Lower leg skin (tissue), 4 donors: ENCODE measurements at regions not wholly inside any gene's neighbourhood (a gene's known extent, or its start where the extent isn't known, plus 50 kb on each side); places are given as distances from the start of the nearest gene placed in this dataset.
"Not testable (repeated sequence)": the region's sequence is repeated elsewhere in the genome, so short reads cannot be mapped to it uniquely, and the experiment has no call there.

Experiments
- DNase-seq, 2 donors: peaks; one replicate each; pipeline ENCODE4 v3.0.0-alpha.2; 2019; ENCODE audit warnings: low spot score in 2 of 2
- H3K4me3 ChIP-seq: fragments of 200-600 bp; sonication (generic); 2 replicates; pipeline ENCODE4 v1.5.1; 2017; ENCODE audit warnings: mild to moderate bottlenecking, low read depth; ENCODE audit not compliant: poor library complexity, severe bottlenecking
- CTCF ChIP-seq, 3 donors: fragments of 450-650 bp; IDR thresholded peaks; one replicate each; pipeline ENCODE4 v1.5.1; 2016; ENCODE audit warnings: antibody characterized with exemption in 3 of 3, mild to moderate bottlenecking in 3 of 3, moderate library complexity in 2 of 3
- POLR2A ChIP-seq, 2 donors: fragments of 450-650 bp; IDR thresholded peaks; one replicate each; pipeline ENCODE4 v1.6.1; 2016 to 2017; ENCODE audit warnings: antibody characterized with exemption in 2 of 2, mild to moderate bottlenecking in 1 of 2, moderate library complexity in 1 of 2
- WGBS, 2 donors: methylation state at CpG; one replicate each; pipeline ENCODE4 v1.1.5; 2018; 5-methylcytosine and 5-hydroxymethylcytosine counted together
- intact Hi-C: fragments of 100-400 bp; cut with DNase I; formaldehyde crosslinking; loops from one replicate; pipeline ENCODE4 v1.15.0; 2023; ENCODE audit warnings: low total_unique reads

GRCh38 chr12:83613586-83614110 is 926.9 kb downstream of the TMTC2 start:
- no peak for TF ChIP-seq CTCF (IDR thresholded peaks at IDR 0.05)
- TF ChIP-seq POLR2A (IDR thresholded peaks at IDR 0.05), result no peak
- WGBS, 2 donors, result 41 to 58% methylated on average over 3 of the region's 3 CpGs
- DNase-seq, result no peak
- no peak overlapping the region for H3K4me3 ChIP-seq
- intact Hi-C loops, result no loop called here

- TF ChIP-seq CTCF (IDR thresholded peaks at IDR 0.05), result no peak
- TF ChIP-seq POLR2A (IDR thresholded peaks at IDR 0.05), result no peak
- 76 to 77% methylated on average over 1 of the region's 1 CpG for WGBS, 2 donors
- intact Hi-C loops, result no loop called here
- no peak for DNase-seq
- no peak overlapping the region for H3K4me3 ChIP-seq
Observed at GRCh38 chr12:83603106-83603505, 916.4 kb downstream of the TMTC2 start.

GRCh38 chr12:83575326-83575725 is 888.6 kb downstream of the TMTC2 start:
- H3K4me3 ChIP-seq, result no peak overlapping the region
- TF ChIP-seq CTCF (IDR thresholded peaks at IDR 0.05) (no peak), POLR2A (IDR thresholded peaks at IDR 0.05) (no peak)
- 73 to 76% methylated on average over 3 of the region's 3 CpGs for WGBS, 2 donors
- intact Hi-C loops, result no loop called here
- no peak for DNase-seq

GRCh38 chr12:83574142-83574541 is 887.4 kb downstream of the TMTC2 start:
- DNase-seq, result no peak
- intact Hi-C loops, result no loop called here
- WGBS, 2 donors, result 80 to 86% methylated on average over 2 of the region's 2 CpGs
- TF ChIP-seq POLR2A (IDR thresholded peaks at IDR 0.05) (no peak), CTCF (IDR thresholded peaks at IDR 0.05) (no peak)
- no peak overlapping the region for H3K4me3 ChIP-seq

- 25% methylated on average over 4 of the region's 4 CpGs for WGBS, 2 donors
- peak; percentile 45 to 80 for DNase-seq
- TF ChIP-seq CTCF (IDR thresholded peaks at IDR 0.05), result no peak
- no peak for TF ChIP-seq POLR2A (IDR thresholded peaks at IDR 0.05)
- no peak overlapping the region for H3K4me3 ChIP-seq
- intact Hi-C loops, result no loop called here
Observed at GRCh38 chr12:83573671-83574070, 887.0 kb downstream of the TMTC2 start.

DNA sequence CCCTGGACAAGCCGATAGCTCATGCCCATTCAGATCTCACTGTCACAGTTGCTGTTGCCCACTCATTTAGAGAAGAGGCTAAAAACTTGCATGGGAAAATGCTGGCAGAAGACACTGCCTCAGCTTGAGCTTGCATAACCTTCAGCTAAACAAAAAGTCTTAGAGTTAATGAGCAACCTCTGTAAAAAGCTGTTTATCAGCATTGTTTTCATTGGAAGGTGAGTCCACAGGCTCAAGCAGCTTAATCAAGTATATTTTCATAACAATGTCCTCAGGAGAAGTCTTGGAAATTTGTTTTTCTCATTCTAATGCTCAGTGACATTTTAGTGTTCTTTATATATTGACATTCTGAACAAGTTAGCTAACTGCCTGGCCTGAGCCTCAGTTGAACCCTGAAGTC is 872.9 kb downstream of the TMTC2 start:
- no peak for TF ChIP-seq POLR2A (IDR thresholded peaks at IDR 0.05)
- TF ChIP-seq CTCF (IDR thresholded peaks at IDR 0.05), result no peak
- intact Hi-C loops, result no loop called here

DNA sequence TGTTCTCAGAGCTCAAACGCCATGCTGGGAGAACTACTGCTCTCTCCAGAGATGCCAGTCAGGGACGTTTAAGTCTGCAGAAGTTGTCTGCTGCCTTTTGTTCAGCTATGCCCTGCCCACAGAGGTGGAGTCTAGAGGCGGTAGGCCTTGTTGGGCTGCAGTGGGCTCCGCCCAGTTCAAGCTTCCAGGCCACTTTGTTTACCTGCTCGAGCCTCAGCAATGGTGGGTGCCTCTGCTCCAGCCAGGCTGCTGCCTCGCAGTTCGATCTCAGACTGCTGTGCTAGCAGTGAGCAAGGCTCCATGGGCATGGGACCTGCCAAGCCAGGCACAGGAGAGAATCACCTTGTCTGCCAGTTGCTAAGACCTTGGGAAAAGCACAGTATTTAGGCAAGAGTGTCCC is 869.3 kb downstream of the TMTC2 start:
- DNase-seq, result peak in 1 of 2 donors; percentile 69
- H3K4me3 ChIP-seq, intact Hi-C loops: not testable (repeated sequence)
- WGBS, 2 donors, result 85 to 88% methylated on average over 5 to 7 of the region's 7 CpGs

More for the DNA sequence above, 872.9 kb downstream of the TMTC2 start:
- no peak overlapping the region for H3K4me3 ChIP-seq
- no peak for DNase-seq
- 79 to 82% methylated on average over 1 of the region's 1 CpG for WGBS, 2 donors
